GM18870 (cell line): ENCODE measurements at regions not wholly inside any gene's neighbourhood (a gene's known extent, or its start where the extent isn't known, plus 50 kb on each side); places are given as distances from the start of the nearest gene placed in this dataset.

Source experiments
- ATAC-seq: cut with Tn5 transposase; IDR thresholded peaks from one replicate; pipeline ENCODE4 v1.9.1; 2021; ENCODE audit warnings: moderate library complexity; ENCODE audit not compliant: unreplicated experiment

GRCh38 chr12:25301798-25302197 is 51.1 kb upstream of the KRAS start:
- ATAC-seq = no peak
